GM18520 (cell line): ENCODE measurements at regions not wholly inside any gene's neighbourhood (a gene's known extent, or its start where the extent isn't known, plus 50 kb on each side); places are given as distances from the start of the nearest gene placed in this dataset.

Experiments used
- ATAC-seq: cut with Tn5 transposase; IDR thresholded peaks from one replicate; pipeline ENCODE4 v1.9.1; 2021; ENCODE audit not compliant: unreplicated experiment

GRCh38 chr12:102781117-102781516, 135.9 kb downstream of the PAH start:
- ATAC-seq, result no peak

- no peak for ATAC-seq
These were observed 141.0 kb downstream of the PAH start for GRCh38 chr12:102776041-102776440.

GRCh38 chr12:102769323-102769916, 147.6 kb downstream of the PAH start:
- peak; percentile 48 for ATAC-seq

- no peak for ATAC-seq
These were observed 150.1 kb downstream of the PAH start for GRCh38 chr12:102766961-102767360.

- ATAC-seq, result no peak
These were observed 151.3 kb downstream of the PAH start for GRCh38 chr12:102765736-102766135.

- no peak for ATAC-seq
These were observed 153.6 kb downstream of the PAH start for GRCh38 chr12:102763471-102763870.

- ATAC-seq, result no peak
These were observed 154.0 kb downstream of the PAH start for GRCh38 chr12:102763061-102763460.

GRCh38 chr12:102760322-102760721, 156.7 kb downstream of the PAH start:
- ATAC-seq, result no peak

GRCh38 chr12:102759466-102759865, 157.6 kb downstream of the PAH start:
- no peak for ATAC-seq

- no peak for ATAC-seq
These were observed 159.2 kb downstream of the PAH start for GRCh38 chr12:102757882-102758226.

- ATAC-seq, result no peak
These were observed 159.7 kb downstream of the PAH start for GRCh38 chr12:102757154-102757881.

- no peak for ATAC-seq
These were observed 160.5 kb downstream of the PAH start for GRCh38 chr12:102756530-102756929.

- ATAC-seq, result no peak
These were observed 161.8 kb downstream of the PAH start for GRCh38 chr12:102755266-102755665.

- no peak for ATAC-seq
These were observed 163.2 kb downstream of the PAH start for GRCh38 chr12:102753802-102754201.

GRCh38 chr12:102748704-102749103, 168.3 kb downstream of the PAH start:
- no peak for ATAC-seq

GRCh38 chr12:102746963-102747362, 170.1 kb downstream of the PAH start:
- ATAC-seq, result no peak

GRCh38 chr12:102745971-102746600, 171.0 kb downstream of the PAH start:
- no peak for ATAC-seq

GRCh38 chr12:102741196-102741595, 175.8 kb downstream of the PAH start:
- no peak for ATAC-seq

- ATAC-seq, result no peak
These were observed 176.7 kb downstream of the PAH start for GRCh38 chr12:102740141-102740955.

- no peak for ATAC-seq
These were observed 180.7 kb downstream of the PAH start for GRCh38 chr12:102736328-102736727.

GRCh38 chr12:102735104-102735503, 181.9 kb downstream of the PAH start:
- ATAC-seq, result peak; percentile 89

- no peak for ATAC-seq
These were observed 186.0 kb downstream of the PAH start for GRCh38 chr12:102730996-102731395.
